ENCODE measurements at regions not wholly inside any gene's neighbourhood (a gene's known extent, or its start where the extent isn't known, plus 50 kb on each side); places are given as distances from the start of the nearest gene placed in this dataset.

- no peak for TF ChIP-seq CTCF (IDR thresholded peaks at IDR 0.05)
- TF ChIP-seq POLR2A (IDR thresholded peaks at IDR 0.05) = no peak
These were observed 381.8 kb upstream of the ST8SIA4 start for GRCh38 chr5:101284736-101285375.
